Mucosa of descending colon (tissue), 3 donors: ENCODE measurements at regions not wholly inside any gene's neighbourhood (a gene's known extent, or its start where the extent isn't known, plus 50 kb on each side); places are given as distances from the start of the nearest gene placed in this dataset.

Source experiments
- ATAC-seq: fragments of 200-7000 bp; cut with Tn5 transposase; one replicate; pipeline ENCODE4 v1.9.1; 2020; ENCODE audit warnings: mild to moderate bottlenecking, moderate library complexity
- DNase-seq, 3 donors: peaks; one replicate each; pipeline ENCODE4 v3.0.0-alpha.2; 2020
- H3K36me3 ChIP-seq: fragments of 200-600 bp; one replicate; pipeline ENCODE4 v1.8.0; 2021; ENCODE audit warnings: low read depth, mild to moderate bottlenecking
- H3K4me1 ChIP-seq: fragments of 200-600 bp; one replicate; pipeline ENCODE4 v1.8.0; 2021; ENCODE audit warnings: low read depth, mild to moderate bottlenecking
- H3K4me3 ChIP-seq: fragments of 200-600 bp; one replicate; pipeline ENCODE4 v1.8.0; 2021; ENCODE audit warnings: mild to moderate bottlenecking
- H3K9me3 ChIP-seq: fragments of 200-600 bp; one replicate; pipeline ENCODE4 v1.8.0; 2021; ENCODE audit warnings: mild to moderate bottlenecking
- CTCF ChIP-seq: fragments of 200-600 bp; IDR thresholded peaks from one replicate; pipeline ENCODE4 v1.8.0; 2022; ENCODE audit warnings: antibody characterized with exemption, mild to moderate bottlenecking
- intact Hi-C, 2 donors: fragments of 100-400 bp; cut with DNase I in 1 of 2; cut with micrococcal nuclease in 1 of 2; formaldehyde crosslinking; loops; one replicate each; pipeline versions ENCODE4 v1.11.0 to v1.11.1; 2022; cut with DNase I, micrococcal nuclease
- donor health status: DM: no; HTN: no; CAD: no; lungs with moderate emphysema.
- donor health status: DM: no; HTN: no; CAD: no.
- donor health status: DM: no; HTN: yes; CAD: no.

- no peak for TF ChIP-seq CTCF
- Histone ChIP-seq H3K9me3 (no peaks in the 10 kb centered on the region), H3K4me1 (no peaks in the 10 kb centered on the region), H3K36me3 (no peaks in the 10 kb centered on the region), H3K4me3 (no peak overlapping the region)
- intact Hi-C loops, result no loop called here
- ATAC-seq (no peak), DNase-seq (peak in 1 of 3 donors; percentile 29)
These were observed 140.4 kb downstream of the ENGASE start for GRCh38 chr17:79214940-79215604.

GRCh38 chr17:79214459-79214858, 139.8 kb downstream of the ENGASE start:
- no peak for TF ChIP-seq CTCF
- DNase-seq, result peak in 1 of 3 donors; percentile 19
- no peak for ATAC-seq
- Histone ChIP-seq H3K4me3 (no peak overlapping the region), H3K4me1 (no peaks in the 10 kb centered on the region), H3K36me3 (no peaks in the 10 kb centered on the region), H3K9me3 (no peaks in the 10 kb centered on the region)
- intact Hi-C loops, result no loop called here

GRCh38 chr17:79213305-79213704, 138.7 kb downstream of the ENGASE start:
- DNase-seq, result peak in 1 of 3 donors; percentile 29
- H3K4me3 ChIP-seq, result no peak overlapping the region
- H3K4me1 ChIP-seq, result no peaks in the 10 kb centered on the region
- no peaks in the 10 kb centered on the region for H3K36me3 ChIP-seq
- no peak for TF ChIP-seq CTCF
- intact Hi-C loops, result no loop called here
- no peaks in the 10 kb centered on the region for H3K9me3 ChIP-seq
- no peak for ATAC-seq

GRCh38 chr17:79212149-79213087, 137.8 kb downstream of the ENGASE start:
- ATAC-seq (no peak), DNase-seq (peak in 1 of 3 donors; percentile 12)
- no peaks in the 10 kb centered on the region for H3K36me3 ChIP-seq
- no peak for TF ChIP-seq CTCF
- no peak overlapping the region for H3K4me3 ChIP-seq
- no peaks in the 10 kb centered on the region for H3K4me1 ChIP-seq
- no peaks in the 10 kb centered on the region for H3K9me3 ChIP-seq
- intact Hi-C loops, result no loop called here

GRCh38 chr17:79211061-79211770, 136.6 kb downstream of the ENGASE start:
- ATAC-seq (no peak), DNase-seq (peak in 1 of 3 donors; percentile 36)
- Histone ChIP-seq H3K4me1 (no peaks in the 10 kb centered on the region), H3K36me3 (no peaks in the 10 kb centered on the region), H3K9me3 (no peaks in the 10 kb centered on the region), H3K4me3 (no peak overlapping the region)
- TF ChIP-seq CTCF, result no peak
- intact Hi-C loops, result no loop called here
